Transverse colon (tissue), 4 donors: ENCODE measurements at regions not wholly inside any gene's neighbourhood (a gene's known extent, or its start where the extent isn't known, plus 50 kb on each side); places are given as distances from the start of the nearest gene placed in this dataset.

ENCODE experiments used
- DNase-seq: peaks from one replicate; pipeline ENCODE4 v3.0.0-alpha.2; 2019
- H3K27ac ChIP-seq, 4 donors: fragments of 200-600 bp; sonication (generic); 2 replicates each; pipeline ENCODE4 v1.5.1; 2016 to 2018; ENCODE audit warnings: inconsistent platforms in 4 of 4
- H3K27me3 ChIP-seq: fragments of 200-600 bp; sonication (generic); 2 replicates; pipeline ENCODE4 v1.5.1; 2017; ENCODE audit warnings: inconsistent platforms
- H3K36me3 ChIP-seq, 4 donors: fragments of 200-600 bp; sonication (generic); 2 replicates each; pipeline ENCODE4 v1.5.1; 2017 to 2019; ENCODE audit warnings: inconsistent platforms in 4 of 4
- H3K4me1 ChIP-seq, 4 donors: fragments of 200-600 bp; sonication (generic); 2 replicates each; pipeline ENCODE4 v1.5.1; 2017 to 2020; ENCODE audit warnings: inconsistent platforms in 4 of 4
- H3K4me3 ChIP-seq, 4 donors: fragments of 200-600 bp; sonication (generic); 1 replicate in 1 of 4; 2 replicates in 3 of 4; pipeline versions ENCODE4 v1.5.1 to v1.6.1; 2017 to 2019; ENCODE audit warnings: inconsistent platforms in 4 of 4
- H3K9me3 ChIP-seq, 2 donors: fragments of 200-600 bp; sonication (generic); 2 replicates each; pipeline ENCODE4 v1.5.1; 2017 to 2019; ENCODE audit warnings: inconsistent platforms in 2 of 2
- CTCF ChIP-seq, 5 experiments: fragments of 200-600 bp in 3 of 5; fragments of 450-650 bp in 2 of 5; sonication (generic) in 3 of 5; IDR thresholded peaks; 1 replicate in 2 of 5; 2 replicates in 3 of 5; pipeline ENCODE4 v1.5.1; 2016 to 2017; ENCODE audit warnings: antibody characterized with exemption in 5 of 5, inconsistent platforms in 3 of 5, mild to moderate bottlenecking in 2 of 5, moderate library complexity in 1 of 5
- EP300 ChIP-seq: sonication (generic); formaldehyde crosslinking; IDR thresholded peaks from one replicate; pipeline ENCODE4 v1.6.1; 2017; ENCODE audit warnings: antibody characterized with exemption, low read depth
- POLR2A ChIP-seq: fragments of 450-650 bp; IDR thresholded peaks from one replicate; pipeline ENCODE4 v1.6.1; 2016; ENCODE audit warnings: antibody characterized with exemption, mild to moderate bottlenecking, moderate library complexity
- POLR2AphosphoS5 ChIP-seq, 3 donors: sonication (generic); formaldehyde crosslinking; IDR thresholded peaks; one replicate each; pipeline ENCODE4 v1.6.1; 2016; ENCODE audit warnings: antibody characterized with exemption in 3 of 3
- WGBS, 2 donors: methylation state at CpG; one replicate each; pipeline ENCODE4 v1.1.5; 2018; ENCODE audit warnings: low coverage in 1 of 2; 5-methylcytosine and 5-hydroxymethylcytosine counted together
- in situ Hi-C, 4 donors: fragments of 200-750 bp; cut with MboI; loops; one replicate each; pipeline versions ENCODE4 v1.15.0 to v1.15.1; 2017; ENCODE audit warnings: low sequenced_read_pairs in 3 of 4, low pct_ligation_motif_present in 1 of 4, low pct_unique_long_range_greater_than_20kb in 1 of 4
- intact Hi-C: fragments of 100-400 bp; cut with DNase I; formaldehyde crosslinking; loops from one replicate; pipeline ENCODE4 v1.15.1; 2023; ENCODE audit warnings: low total_unique reads

DNA sequence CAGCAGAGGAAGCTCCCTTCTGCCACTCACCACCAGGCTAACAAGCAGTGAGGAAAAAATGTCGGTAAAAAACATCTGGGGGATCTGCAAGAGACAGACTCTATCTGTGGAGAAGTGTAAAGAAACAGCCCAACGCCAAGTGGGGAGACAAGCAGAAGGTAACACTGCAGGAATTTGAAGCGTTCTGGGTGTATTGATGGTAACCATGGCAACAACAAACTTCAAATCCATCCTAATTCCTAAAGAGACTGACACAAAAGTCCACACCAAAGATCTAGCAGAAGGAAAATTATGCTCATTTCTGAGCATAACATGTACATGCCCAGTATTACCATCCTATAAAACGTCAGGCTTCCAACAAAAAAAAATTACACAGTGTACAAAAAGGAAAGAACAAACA is 449.3 kb downstream of the GABRB3 start:
- intact Hi-C loops: no loop called here
- no peaks in the 10 kb centered on the region for H3K36me3 ChIP-seq
- WGBS, 2 donors: 70 to 81% methylated on average over 4 of the region's 4 CpGs
- no peak overlapping the region for H3K4me3 ChIP-seq
- TF ChIP-seq POLR2A (no peak), CTCF (IDR thresholded peaks at IDR 0.05) (no peak), EP300 (no peak), POLR2AphosphoS5 (IDR thresholded peaks at IDR 0.05) (no peak)
- in situ Hi-C loops: no loop called here
- H3K4me1 ChIP-seq: no peaks in the 10 kb centered on the region
- no peaks in the 10 kb centered on the region for H3K9me3 ChIP-seq
- no peaks in the 10 kb centered on the region for H3K27me3 ChIP-seq
- no peak for DNase-seq
- H3K27ac ChIP-seq: no peak overlapping the region

DNA sequence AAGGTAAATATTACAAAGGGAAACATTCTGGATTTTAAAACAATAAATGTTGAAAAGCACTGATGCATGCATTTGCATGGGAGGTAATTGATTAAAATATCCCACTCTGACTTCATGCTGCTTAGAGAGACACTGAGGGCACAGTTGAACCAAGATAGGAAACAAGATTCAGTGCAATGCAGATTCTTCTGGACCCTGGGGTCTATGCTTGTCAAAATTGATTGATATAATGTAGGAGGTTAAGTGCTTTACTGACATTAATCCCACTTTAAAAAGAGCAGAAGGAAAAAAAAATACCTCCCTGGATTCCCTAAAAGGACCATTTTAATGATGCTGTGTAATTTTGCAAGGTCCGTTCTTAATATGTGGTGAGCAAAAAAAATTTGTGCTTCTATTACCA is 454.2 kb downstream of the GABRB3 start:
- Histone ChIP-seq H3K27me3 (no peaks in the 10 kb centered on the region), H3K4me3 (no peak overlapping the region), H3K27ac (no peak overlapping the region), H3K4me1 (no peaks in the 10 kb centered on the region), H3K9me3 (no peaks in the 10 kb centered on the region), H3K36me3 (no peaks in the 10 kb centered on the region)
- intact Hi-C loops (no loop called here), in situ Hi-C loops (no loop called here)
- DNase-seq: no peak
- 67 to 84% methylated on average over 1 of the region's 1 CpG for WGBS, 2 donors
- no peak for TF ChIP-seq CTCF (IDR thresholded peaks at IDR 0.05)

DNA sequence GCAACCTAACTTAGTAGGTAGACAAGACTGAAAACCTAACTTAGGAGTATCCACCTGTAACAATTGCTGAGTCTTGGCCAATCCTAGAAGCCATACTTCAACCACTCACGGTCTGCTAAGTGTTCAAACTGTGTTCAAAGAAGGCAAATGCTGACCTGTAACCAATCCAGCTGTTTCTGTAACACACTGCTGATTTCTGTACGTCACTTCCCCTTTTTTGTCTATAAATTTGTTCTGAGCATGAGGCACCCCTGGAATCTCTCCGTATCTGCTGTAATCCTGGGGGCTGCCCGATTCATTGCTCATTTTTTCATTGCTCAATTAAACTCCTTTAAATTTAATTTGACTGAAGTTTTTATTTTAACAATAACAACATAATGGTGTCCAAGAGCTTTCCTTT is 451.4 kb upstream of the ATP10A start:
- intact Hi-C loops (no loop called here), in situ Hi-C loops (no loop called here)
- Histone ChIP-seq H3K27ac (no peak overlapping the region), H3K4me1 (no peaks in the 10 kb centered on the region), H3K4me3 (no peak overlapping the region), H3K27me3 (no peaks in the 10 kb centered on the region), H3K9me3 (no peaks in the 10 kb centered on the region), H3K36me3 (no peaks in the 10 kb centered on the region)
- DNase-seq: no peak
- TF ChIP-seq POLR2AphosphoS5 (IDR thresholded peaks at IDR 0.05): no peak
- no peak for TF ChIP-seq EP300
- TF ChIP-seq CTCF (IDR thresholded peaks at IDR 0.05): no peak
- TF ChIP-seq POLR2A: no peak
- 74 to 76% methylated on average over 3 to 4 of the region's 4 CpGs for WGBS, 2 donors

DNA sequence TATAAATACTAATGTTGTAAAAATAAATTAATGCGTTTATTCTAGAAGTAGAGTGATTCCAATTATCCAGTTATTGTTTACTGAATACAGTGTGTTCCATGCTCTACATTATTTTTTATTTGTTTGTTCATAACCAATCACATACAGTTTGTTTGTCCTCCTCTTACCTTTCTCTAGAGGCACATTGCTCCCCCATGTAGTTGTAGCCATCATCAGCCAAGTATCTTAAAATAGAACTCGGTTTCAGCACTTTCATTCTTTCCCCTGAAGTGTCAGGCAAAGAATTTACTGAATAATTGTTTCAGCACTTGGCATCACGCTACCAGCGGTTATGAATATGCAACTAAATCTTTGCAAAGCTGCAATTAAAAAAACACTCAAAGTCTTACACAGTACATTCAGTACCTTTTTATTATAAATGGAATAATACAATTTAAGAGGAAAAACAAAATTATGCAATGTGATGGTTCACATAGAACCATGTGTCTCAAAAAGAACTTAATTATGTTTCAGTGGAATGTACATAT is 448.6 kb upstream of the ATP10A start:
- Histone ChIP-seq H3K27me3 (no peaks in the 10 kb centered on the region), H3K36me3 (no peaks in the 10 kb centered on the region), H3K27ac (no peak overlapping the region), H3K4me3 (no peak overlapping the region), H3K9me3 (no peaks in the 10 kb centered on the region), H3K4me1 (no peaks in the 10 kb centered on the region)
- intact Hi-C loops: no loop called here
- in situ Hi-C loops: no loop called here
- WGBS, 2 donors: 77% methylated on average over 4 of the region's 4 CpGs
- DNase-seq: no peak
- TF ChIP-seq POLR2AphosphoS5 (IDR thresholded peaks at IDR 0.05): no peak
- no peak for TF ChIP-seq POLR2A
- TF ChIP-seq EP300: no peak
- no peak for TF ChIP-seq CTCF (IDR thresholded peaks at IDR 0.05)
